AG04449 (cell line): ENCODE measurements at regions not wholly inside any gene's neighbourhood (a gene's known extent, or its start where the extent isn't known, plus 50 kb on each side); places are given as distances from the start of the nearest gene placed in this dataset.
"Not testable (repeated sequence)": the region's sequence is repeated elsewhere in the genome, so short reads cannot be mapped to it uniquely, and the experiment has no call there.

Experiments
- CTCF ChIA-PET: fragments of 350-600 bp; formaldehyde crosslinking; extraction: SDS; loops from one replicate; lab custom pipeline; 2021; ENCODE audit warnings: antibody characterized with exemption; lab: Yijun Ruan, JAX
- POLR2A ChIA-PET: fragments of 400-600, 350-600 bp; formaldehyde crosslinking; extraction: SDS; loops from one replicate; lab custom pipeline; 2020; ENCODE audit warnings: antibody characterized with exemption, inconsistent platforms; lab: Yijun Ruan, JAX
- DNase-seq: peaks from one replicate; pipeline ENCODE4 v3.0.0-alpha.2; 2010; ENCODE audit warnings: low read depth, low spot score
- H3K4me3 ChIP-seq: 2 replicates; pipeline ENCODE4 v1.5.1; 2011; ENCODE audit warnings: low read depth, mild to moderate bottlenecking, control low read depth, low read length
- TF ChIP-seq, protein P1 (sequence below): IDR thresholded peaks from one replicate; pipeline ENCODE4 v1.5.1; 2011; ENCODE audit warnings: mild to moderate bottlenecking, moderate library complexity, low read length, control low read depth, inconsistent platforms; ENCODE audit not compliant: insufficient read depth; ENCODE audit errors: missing control alignments

DNA sequence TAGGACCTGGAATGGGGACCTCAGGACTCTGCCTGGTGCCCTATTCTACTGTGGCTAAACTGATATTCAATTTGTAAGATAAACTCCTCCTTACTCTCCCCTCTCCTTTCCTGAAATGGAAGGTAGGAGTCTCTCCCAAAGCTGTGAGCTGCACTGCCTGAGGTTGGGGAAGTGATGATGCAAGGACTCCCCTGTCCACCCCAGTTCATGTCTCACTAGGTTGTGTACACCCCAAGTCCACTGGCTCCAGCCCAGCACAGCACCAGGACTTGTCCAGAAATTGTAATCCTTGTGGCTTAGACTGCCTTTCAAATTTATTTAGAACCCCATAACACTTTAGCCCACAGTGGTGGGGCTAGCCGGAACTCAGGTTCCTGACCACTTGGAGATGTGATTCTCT is 247.2 kb upstream of the CTBP2 start:
- CTCF ChIA-PET = no interaction called here

DNA sequence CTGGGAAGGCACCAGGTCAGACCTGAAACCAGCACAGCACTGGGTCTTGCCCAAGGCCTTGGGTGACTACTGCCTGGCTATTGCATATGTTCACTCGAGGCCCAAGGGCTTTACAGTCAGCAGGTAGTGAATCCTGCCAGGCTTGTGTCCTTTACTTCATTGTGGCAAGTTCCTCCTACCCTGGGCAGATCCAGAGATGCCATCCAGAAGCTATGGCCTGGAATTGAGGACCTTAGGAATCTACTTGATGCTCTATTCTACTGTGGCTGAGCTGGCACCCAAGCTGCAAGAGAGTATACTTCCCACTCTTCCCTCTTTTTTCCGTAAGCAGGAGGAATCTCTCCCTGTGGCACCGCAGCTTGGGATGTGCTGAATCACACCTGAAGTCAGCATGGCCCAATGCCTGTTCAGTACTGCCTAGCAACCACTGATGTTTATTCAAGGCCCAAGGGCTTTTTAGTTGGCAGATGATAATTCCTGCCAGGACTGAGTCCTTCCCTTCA is 246.7 kb upstream of the CTBP2 start:
- no peak for DNase-seq
- ChIA-PET POLR2A (interaction anchor here (0.6 kb wide), 1 partner anchor 29 kb away, joined by 3 read pairs; no protein-coding TSS in a partner anchor), CTCF (no interaction called here)
- no peak overlapping the region for H3K4me3 ChIP-seq
- TF ChIP-seq, protein P1, sequence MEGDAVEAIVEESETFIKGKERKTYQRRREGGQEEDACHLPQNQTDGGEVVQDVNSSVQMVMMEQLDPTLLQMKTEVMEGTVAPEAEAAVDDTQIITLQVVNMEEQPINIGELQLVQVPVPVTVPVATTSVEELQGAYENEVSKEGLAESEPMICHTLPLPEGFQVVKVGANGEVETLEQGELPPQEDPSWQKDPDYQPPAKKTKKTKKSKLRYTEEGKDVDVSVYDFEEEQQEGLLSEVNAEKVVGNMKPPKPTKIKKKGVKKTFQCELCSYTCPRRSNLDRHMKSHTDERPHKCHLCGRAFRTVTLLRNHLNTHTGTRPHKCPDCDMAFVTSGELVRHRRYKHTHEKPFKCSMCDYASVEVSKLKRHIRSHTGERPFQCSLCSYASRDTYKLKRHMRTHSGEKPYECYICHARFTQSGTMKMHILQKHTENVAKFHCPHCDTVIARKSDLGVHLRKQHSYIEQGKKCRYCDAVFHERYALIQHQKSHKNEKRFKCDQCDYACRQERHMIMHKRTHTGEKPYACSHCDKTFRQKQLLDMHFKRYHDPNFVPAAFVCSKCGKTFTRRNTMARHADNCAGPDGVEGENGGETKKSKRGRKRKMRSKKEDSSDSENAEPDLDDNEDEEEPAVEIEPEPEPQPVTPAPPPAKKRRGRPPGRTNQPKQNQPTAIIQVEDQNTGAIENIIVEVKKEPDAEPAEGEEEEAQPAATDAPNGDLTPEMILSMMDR = no peak

More for the DNA sequence above, 247.2 kb upstream of the CTBP2 start:
- DNase-seq = no peak
- H3K4me3 ChIP-seq = no peak overlapping the region
- POLR2A ChIA-PET = no interaction called here
- TF ChIP-seq, protein P1 = no peak

DNA sequence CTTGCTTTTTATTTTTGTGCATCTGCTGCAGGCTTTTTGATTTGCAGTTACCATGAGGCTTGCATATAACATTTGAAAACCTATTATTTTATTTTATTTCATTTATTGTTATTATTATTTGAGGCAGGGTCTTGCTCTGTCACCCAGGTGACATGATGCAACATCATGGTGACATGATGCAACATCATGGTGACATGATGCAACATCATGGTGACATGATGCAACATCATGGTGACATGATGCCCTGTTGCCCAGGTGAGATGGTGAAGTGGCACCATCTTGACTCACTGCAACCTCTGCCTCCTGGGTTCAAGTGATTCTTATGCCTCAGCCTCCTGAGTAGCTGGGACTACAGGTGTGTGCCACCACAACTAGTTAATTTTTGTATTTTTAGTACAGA is 244.5 kb upstream of the CTBP2 start:
- DNase-seq, CTCF ChIA-PET, POLR2A ChIA-PET, H3K4me3 ChIP-seq: not testable (repeated sequence)

DNA sequence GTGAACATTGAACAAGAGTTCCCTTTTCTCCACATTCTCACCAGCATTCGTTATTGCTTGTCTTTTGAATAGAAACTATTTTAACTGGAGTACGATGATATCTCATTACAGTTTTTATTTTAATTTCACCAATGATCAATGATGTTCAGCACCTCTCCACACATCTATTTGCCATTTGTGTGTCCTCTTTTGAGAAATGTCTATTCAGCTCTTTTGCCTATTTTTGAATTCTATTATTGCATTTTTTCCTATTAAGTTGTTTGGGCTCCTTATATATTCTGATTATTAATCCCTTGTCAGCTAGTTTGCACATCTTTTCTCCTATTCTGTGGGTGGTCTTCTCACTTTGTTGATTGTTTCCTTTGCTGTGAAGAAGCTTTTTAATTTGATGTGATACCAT is 241.1 kb upstream of the CTBP2 start:
- H3K4me3 ChIP-seq = no peak overlapping the region
- ChIA-PET CTCF (interaction anchor here (1.0 kb wide), 1 partner anchor 13 kb away, joined by 3 read pairs; no protein-coding TSS in a partner anchor), POLR2A (no interaction called here)
- TF ChIP-seq, protein P1 = no peak
- no peak for DNase-seq

DNA sequence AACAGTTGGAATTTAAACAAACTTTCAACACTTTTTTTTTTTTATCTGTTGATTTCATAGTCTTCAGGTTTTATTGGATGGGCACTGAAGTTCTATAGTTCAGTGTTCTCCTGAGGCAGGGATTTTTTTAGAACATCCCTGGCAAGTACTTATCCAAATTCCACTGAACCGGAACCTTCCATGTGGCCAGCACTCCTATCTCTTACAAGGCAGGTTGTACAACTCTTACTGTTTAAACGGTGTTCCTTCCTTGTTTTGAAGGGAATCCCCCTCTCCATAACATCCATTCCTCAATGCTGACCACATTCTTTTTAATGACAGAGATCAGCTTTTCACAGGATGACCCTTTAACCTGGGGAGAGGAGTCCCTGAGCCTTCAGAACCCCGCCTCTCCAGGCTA is 238.9 kb upstream of the CTBP2 start:
- TF ChIP-seq, protein P1 = no peak
- POLR2A ChIA-PET = no interaction called here
- CTCF ChIA-PET = no interaction called here
- DNase-seq = no peak
- no peak overlapping the region for H3K4me3 ChIP-seq

DNA sequence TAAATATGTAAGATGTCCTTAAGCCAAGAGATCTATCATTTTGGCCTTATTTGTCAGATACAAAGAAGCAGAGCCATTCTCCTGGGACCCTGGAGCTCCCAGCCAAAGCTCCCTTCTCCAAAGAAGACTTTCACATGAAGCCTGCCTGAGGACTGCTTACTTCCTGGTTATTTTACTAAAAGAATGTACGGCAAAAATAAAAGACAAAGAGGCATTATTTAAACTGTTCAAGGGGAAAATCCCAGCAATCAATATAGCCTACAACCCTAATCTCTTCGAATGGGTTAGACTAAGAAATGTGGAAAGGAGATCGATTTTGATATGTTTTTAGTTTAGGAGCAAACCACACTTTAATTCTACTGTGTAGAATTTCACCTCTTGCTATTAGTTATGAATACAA is 237.9 kb upstream of the CTBP2 start:
- no peak overlapping the region for H3K4me3 ChIP-seq
- POLR2A ChIA-PET = no interaction called here
- TF ChIP-seq, protein P1 = no peak
- CTCF ChIA-PET = no interaction called here
- no peak for DNase-seq

DNA sequence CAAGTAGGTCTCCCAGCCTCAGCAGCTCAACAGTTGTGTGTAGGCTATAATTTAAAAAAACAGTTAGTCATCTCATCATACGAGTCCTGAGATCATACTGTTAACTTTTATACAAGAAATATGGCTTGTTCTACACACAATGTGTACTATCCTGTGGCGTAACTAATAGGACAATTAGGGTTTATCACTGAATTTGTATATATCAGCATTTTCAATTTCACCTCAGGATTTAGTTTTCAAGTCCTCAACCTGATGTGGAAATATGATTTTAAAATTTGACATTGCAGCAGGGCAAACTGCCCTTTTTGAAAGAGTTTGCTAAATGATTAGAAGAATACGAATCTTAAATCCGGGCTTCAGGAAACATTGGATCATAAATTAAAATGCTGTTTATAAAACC is 237.2 kb upstream of the CTBP2 start:
- TF ChIP-seq, protein P1 = no peak
- no peak for DNase-seq
- ChIA-PET CTCF (no interaction called here), POLR2A (no interaction called here)
- H3K4me3 ChIP-seq = no peak overlapping the region
